ENCODE measurements at regions not wholly inside any gene's neighbourhood (a gene's known extent, or its start where the extent isn't known, plus 50 kb on each side); places are given as distances from the start of the nearest gene placed in this dataset.

GRCh38 chr2:9778012-9778411 is 65.3 kb upstream of the TAF1B start:
- H3K4me2 ChIP-seq (ENCODE audit: low read depth, low read length, poor library complexity, severe bottlenecking), result no peak overlapping the region
- 0 out of 2 replicates have a peak overlapping the region, but pooled peaks have one; percentile 43 for H2AFZ ChIP-seq (ENCODE audit: low read length)
- H4K20me1 ChIP-seq (ENCODE audit: insufficient read depth, low read length, poor library complexity, severe bottlenecking), result no peaks in the 10 kb centered on the region
- H3K4me3 ChIP-seq (ENCODE audit: low read length, poor library complexity, severe bottlenecking), result no peak overlapping the region
- H3K36me3 ChIP-seq (ENCODE audit: insufficient read depth, low read length), result no peaks in the 10 kb centered on the region
- no peak overlapping the region for H3K9ac ChIP-seq (ENCODE audit: low read depth, low read length, poor library complexity, severe bottlenecking)
- no peaks in the 10 kb centered on the region for H3K9me3 ChIP-seq (ENCODE audit: insufficient read depth, low read depth, low read length)
- TF ChIP-seq CTCF (conservative IDR thresholded peaks at IDR 0.05; ENCODE audit: low read length) (peak; percentile 85), EZH2phosphoT487 (IDR thresholded peaks at IDR 0.05; ENCODE audit: borderline replicate concordance) (no peak)
- H3K27me3 ChIP-seq (ENCODE audit: insufficient read depth, low read length, poor library complexity, severe bottlenecking), result no peaks in the 10 kb centered on the region
- no peaks in the 10 kb centered on the region for H3K79me2 ChIP-seq (ENCODE audit: insufficient read depth, low read length)
- H3K9me2 ChIP-seq (replicated peaks; ENCODE audit: low read depth, low read length), result no peaks in the 10 kb centered on the region
- no peaks in the 10 kb centered on the region for H3F3A ChIP-seq (ENCODE audit: low read depth)
- H3K4me1 ChIP-seq (ENCODE audit: insufficient read depth, low read length, poor library complexity, severe bottlenecking), result peaks cover 32% of the 10 kb centered on the region

GRCh38 chr2:9778471-9779316 is 64.6 kb upstream of the TAF1B start:
- Histone ChIP-seq H3K4me1 (ENCODE audit: insufficient read depth, low read length, poor library complexity, severe bottlenecking) (peaks cover 32% of the 10 kb centered on the region), H3K79me2 (ENCODE audit: insufficient read depth, low read length) (no peaks in the 10 kb centered on the region), H3K4me3 (ENCODE audit: low read length, poor library complexity, severe bottlenecking) (peak overlapping the region; percentile 36), H3K9ac (ENCODE audit: low read depth, low read length, poor library complexity, severe bottlenecking) (peak overlapping the region; percentile 42), H3K27me3 (ENCODE audit: insufficient read depth, low read length, poor library complexity, severe bottlenecking) (no peaks in the 10 kb centered on the region), H3K36me3 (ENCODE audit: insufficient read depth, low read length) (no peaks in the 10 kb centered on the region), H3F3A (ENCODE audit: low read depth) (no peaks in the 10 kb centered on the region), H3K4me2 (ENCODE audit: low read depth, low read length, poor library complexity, severe bottlenecking) (peak overlapping the region; percentile 61), H2AFZ (ENCODE audit: low read length) (peak overlapping the region; percentile 43; the same call in 1 of the 2 replicates), H4K20me1 (ENCODE audit: insufficient read depth, low read length, poor library complexity, severe bottlenecking) (no peaks in the 10 kb centered on the region), H3K9me3 (ENCODE audit: insufficient read depth, low read depth, low read length) (no peaks in the 10 kb centered on the region), H3K9me2 (replicated peaks; ENCODE audit: low read depth, low read length) (no peaks in the 10 kb centered on the region)
- TF ChIP-seq EZH2phosphoT487 (IDR thresholded peaks at IDR 0.05; ENCODE audit: borderline replicate concordance) (no peak), CTCF (conservative IDR thresholded peaks at IDR 0.05; ENCODE audit: low read length) (no peak)

- no peaks in the 10 kb centered on the region for H3F3A ChIP-seq (ENCODE audit: low read depth)
- peak overlapping the region; percentile 36 for H3K4me3 ChIP-seq (ENCODE audit: low read length, poor library complexity, severe bottlenecking)
- H3K27me3 ChIP-seq (ENCODE audit: insufficient read depth, low read length, poor library complexity, severe bottlenecking), result no peaks in the 10 kb centered on the region
- H3K9ac ChIP-seq (ENCODE audit: low read depth, low read length, poor library complexity, severe bottlenecking), result peak overlapping the region; percentile 42
- peak overlapping the region; percentile 61 for H3K4me2 ChIP-seq (ENCODE audit: low read depth, low read length, poor library complexity, severe bottlenecking)
- no peaks in the 10 kb centered on the region for H3K36me3 ChIP-seq (ENCODE audit: insufficient read depth, low read length)
- H3K79me2 ChIP-seq (ENCODE audit: insufficient read depth, low read length), result no peaks in the 10 kb centered on the region
- H3K4me1 ChIP-seq (ENCODE audit: insufficient read depth, low read length, poor library complexity, severe bottlenecking), result peaks cover 32% of the 10 kb centered on the region
- H3K9me2 ChIP-seq (replicated peaks; ENCODE audit: low read depth, low read length), result no peaks in the 10 kb centered on the region
- H2AFZ ChIP-seq (ENCODE audit: low read length), result peak overlapping the region; percentile 43
- TF ChIP-seq EZH2phosphoT487 (IDR thresholded peaks at IDR 0.05; ENCODE audit: borderline replicate concordance), result no peak
- no peak for TF ChIP-seq CTCF (conservative IDR thresholded peaks at IDR 0.05; ENCODE audit: low read length)
- no peaks in the 10 kb centered on the region for H3K9me3 ChIP-seq (ENCODE audit: insufficient read depth, low read depth, low read length)
- H4K20me1 ChIP-seq (ENCODE audit: insufficient read depth, low read length, poor library complexity, severe bottlenecking), result no peaks in the 10 kb centered on the region
Observed at GRCh38 chr2:9779596-9780264, 63.5 kb upstream of the TAF1B start.
